ENCODE measurements at regions not wholly inside any gene's neighbourhood (a gene's known extent, or its start where the extent isn't known, plus 50 kb on each side); places are given as distances from the start of the nearest gene placed in this dataset. TPM values are rescaled to one million over a fixed set of nuclear protein-coding genes. Genes with fewer than 3 reads are reported as not detected.
"Not testable (repeated sequence)": the region's sequence is repeated elsewhere in the genome, so short reads cannot be mapped to it uniquely, and the experiment has no call there.

DNA sequence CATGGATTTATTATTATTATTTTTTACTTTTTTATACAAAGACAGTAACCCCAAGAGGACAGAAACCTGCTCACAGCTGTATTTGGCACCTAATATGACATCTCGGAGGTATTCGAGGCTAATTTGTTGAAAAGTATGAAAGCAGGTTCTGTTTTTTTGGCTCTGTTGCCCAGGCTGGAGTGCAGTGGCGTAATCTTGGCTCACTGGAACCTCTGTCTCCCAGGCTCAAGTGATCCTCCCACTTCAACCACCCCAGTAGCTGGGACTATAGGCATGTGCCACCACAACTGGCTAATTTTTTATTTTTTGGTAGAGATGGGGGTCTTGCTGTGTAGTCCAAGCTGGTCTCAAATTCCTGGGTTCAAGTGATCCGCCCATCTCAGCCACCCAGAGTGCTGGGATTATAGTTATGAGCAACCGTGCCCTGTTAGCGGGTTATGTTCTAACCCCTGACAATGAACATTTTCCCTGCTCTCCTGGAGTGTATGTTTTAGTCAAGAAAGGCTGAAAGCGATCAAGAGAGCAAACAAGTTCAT, 53.7 kb upstream of the ZNF217 start:
- Histone ChIP-seq H3K9me3 (no peaks in the 10 kb centered on the region), H3K27ac (no peak overlapping the region), H3K4me1 (peaks cover 24% of the 10 kb centered on the region), H3K36me3 (replicated peaks in 1 of 2; ENCODE audit: insufficient read depth in 1 of 2, low read depth in 2 of 2) (no peaks in the 10 kb centered on the region), H3K4me3 (no peak overlapping the region), H3K27me3 (no peaks in the 10 kb centered on the region)
- TF ChIP-seq, protein P1, sequence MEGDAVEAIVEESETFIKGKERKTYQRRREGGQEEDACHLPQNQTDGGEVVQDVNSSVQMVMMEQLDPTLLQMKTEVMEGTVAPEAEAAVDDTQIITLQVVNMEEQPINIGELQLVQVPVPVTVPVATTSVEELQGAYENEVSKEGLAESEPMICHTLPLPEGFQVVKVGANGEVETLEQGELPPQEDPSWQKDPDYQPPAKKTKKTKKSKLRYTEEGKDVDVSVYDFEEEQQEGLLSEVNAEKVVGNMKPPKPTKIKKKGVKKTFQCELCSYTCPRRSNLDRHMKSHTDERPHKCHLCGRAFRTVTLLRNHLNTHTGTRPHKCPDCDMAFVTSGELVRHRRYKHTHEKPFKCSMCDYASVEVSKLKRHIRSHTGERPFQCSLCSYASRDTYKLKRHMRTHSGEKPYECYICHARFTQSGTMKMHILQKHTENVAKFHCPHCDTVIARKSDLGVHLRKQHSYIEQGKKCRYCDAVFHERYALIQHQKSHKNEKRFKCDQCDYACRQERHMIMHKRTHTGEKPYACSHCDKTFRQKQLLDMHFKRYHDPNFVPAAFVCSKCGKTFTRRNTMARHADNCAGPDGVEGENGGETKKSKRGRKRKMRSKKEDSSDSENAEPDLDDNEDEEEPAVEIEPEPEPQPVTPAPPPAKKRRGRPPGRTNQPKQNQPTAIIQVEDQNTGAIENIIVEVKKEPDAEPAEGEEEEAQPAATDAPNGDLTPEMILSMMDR (IDR thresholded peaks at IDR 0.05), result no peak
- DNase-seq (no peak), ATAC-seq (no peak)
- intact Hi-C loops (cut with DNase I), result no loop called here
- WGBS, 2 donors, result 77 to 94% methylated on average over 7 of the region's 7 CpGs

DNA sequence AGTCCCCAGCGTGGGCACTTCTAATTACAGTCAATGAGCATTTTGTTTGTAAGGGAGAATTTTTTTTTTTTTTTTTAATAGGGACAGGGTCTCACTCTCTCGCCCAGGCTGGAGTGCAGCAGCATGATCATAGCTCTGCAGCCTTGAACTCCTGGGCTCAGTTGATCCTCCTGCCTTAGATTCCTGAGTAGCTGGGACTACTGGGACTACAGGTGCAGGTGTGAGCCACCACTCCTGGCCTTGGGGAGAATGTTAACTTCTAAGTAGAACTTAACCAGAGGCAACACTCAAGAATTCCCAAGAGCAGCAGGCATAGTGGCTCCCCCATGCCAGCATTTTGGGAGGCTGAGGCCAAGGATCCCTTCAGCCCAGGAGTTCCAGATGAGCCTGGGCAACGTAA, 52.9 kb upstream of the ZNF217 start:
- Histone ChIP-seq H3K36me3 (replicated peaks in 1 of 2; ENCODE audit: insufficient read depth in 1 of 2, low read depth in 2 of 2) (no peaks in the 10 kb centered on the region), H3K27ac (no peak overlapping the region), H3K4me1 (peaks cover 22% of the 10 kb centered on the region), H3K4me3 (no peak overlapping the region), H3K9me3 (no peaks in the 10 kb centered on the region), H3K27me3 (no peaks in the 10 kb centered on the region)
- DNase-seq, result no peak
- no peak for TF ChIP-seq POLR2A (IDR thresholded peaks at IDR 0.05)
- TF ChIP-seq, protein P1 (IDR thresholded peaks at IDR 0.05), result no peak
- ATAC-seq, result no peak
- WGBS, 2 donors, result 91 to 98% methylated on average over 3 of the region's 3 CpGs
- intact Hi-C loops (cut with DNase I), result no loop called here

DNA sequence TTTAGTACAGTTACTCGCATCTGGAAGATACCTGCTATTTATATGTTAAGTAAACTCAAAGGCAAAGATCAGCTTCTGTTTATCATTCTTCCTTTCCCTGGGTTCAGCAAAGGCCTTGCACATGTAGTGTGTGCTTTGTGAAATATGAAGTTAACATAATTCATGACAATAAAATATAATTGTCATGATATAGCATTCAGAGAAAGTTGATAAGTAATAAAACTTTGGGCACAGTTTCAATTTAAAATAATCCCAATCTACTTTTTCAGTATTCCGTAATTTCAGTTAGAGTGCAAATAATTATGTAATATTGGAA, 51.9 kb upstream of the ZNF217 start:
- 66 to 68% methylated on average over 2 of the region's 2 CpGs for WGBS, 2 donors
- no peak for ATAC-seq
- intact Hi-C loops (cut with DNase I), result no loop called here

DNA sequence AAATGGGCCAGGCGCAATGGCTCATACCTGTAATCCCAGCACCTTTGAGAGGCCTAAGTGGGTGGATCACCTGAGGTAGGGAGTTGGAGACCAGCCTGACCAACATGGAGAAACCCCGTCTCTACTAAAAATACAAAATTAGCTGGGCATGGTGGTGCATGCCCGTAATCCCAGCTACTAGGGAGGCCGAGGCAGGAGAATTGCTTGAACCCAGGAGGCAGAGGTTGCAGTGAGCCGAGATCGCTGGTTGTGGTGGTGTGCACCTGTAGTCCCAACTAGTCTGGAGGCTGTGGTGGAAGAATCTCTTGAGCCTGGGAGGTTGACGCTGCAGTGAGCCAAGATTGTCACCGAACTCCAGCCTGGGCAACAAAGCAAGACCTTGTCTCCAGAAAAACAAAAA, 50.5 kb upstream of the ZNF217 start:
- WGBS, 2 donors, result 94% methylated on average over 8 of the region's 8 CpGs
- intact Hi-C loops (cut with DNase I); ATAC-seq; H3K4me3 ChIP-seq; DNase-seq; H3K9me3 ChIP-seq; H3K27me3 ChIP-seq; H3K36me3 ChIP-seq (replicated peaks in 1 of 2; ENCODE audit: insufficient read depth in 1 of 2, low read depth in 2 of 2): not testable (repeated sequence)
- H3K27ac ChIP-seq, result peak overlapping the region in 2 of 4 donors; percentile 91 to 95
- peaks cover 22% of the 10 kb centered on the region for H3K4me1 ChIP-seq

More for the DNA sequence above, 51.9 kb upstream of the ZNF217 start:
- Histone ChIP-seq H3K27me3 (no peaks in the 10 kb centered on the region), H3K4me1 (peaks cover 22% of the 10 kb centered on the region), H3K36me3 (replicated peaks in 1 of 2; ENCODE audit: insufficient read depth in 1 of 2, low read depth in 2 of 2) (no peaks in the 10 kb centered on the region), H3K27ac (no peak overlapping the region), H3K4me3 (no peak overlapping the region), H3K9me3 (no peaks in the 10 kb centered on the region)
- TF ChIP-seq, protein P1 (IDR thresholded peaks at IDR 0.05), result no peak
- no peak for TF ChIP-seq POLR2A (IDR thresholded peaks at IDR 0.05)
- no peak for DNase-seq

Small RNA genes lying in the stretch of these regions (small RNA-seq; reads per million reads assigned to genes)
- not detected for gene RNU7-14P

Measured in body of pancreas (tissue), 4 donors.